ENCODE measurements at regions not wholly inside any gene's neighbourhood (a gene's known extent, or its start where the extent isn't known, plus 50 kb on each side); places are given as distances from the start of the nearest gene placed in this dataset.
"Not testable (repeated sequence)": the region's sequence is repeated elsewhere in the genome, so short reads cannot be mapped to it uniquely, and the experiment has no call there.

GRCh38 chr4:112708772-112709171 lies 71.8 kb downstream of the LARP7 start:
- no peaks in the 10 kb centered on the region for H3K9me3 ChIP-seq (ENCODE audit: control insufficient read depth, insufficient read depth, low read length)
- H3K4me1 ChIP-seq (ENCODE audit: control insufficient read depth, insufficient read depth, low read length) = no peaks in the 10 kb centered on the region
- no peak overlapping the region for H3K4me3 ChIP-seq (ENCODE audit: low read depth, low read length)
- H3K9ac ChIP-seq (ENCODE audit: low read depth, low read length) = no peak overlapping the region
- H3K36me3 ChIP-seq (ENCODE audit: control insufficient read depth, insufficient read depth, low read length) = no peaks in the 10 kb centered on the region
- H3K27me3 ChIP-seq (ENCODE audit: control insufficient read depth, insufficient read depth, low read length) = no peaks in the 10 kb centered on the region

GRCh38 chr4:112714922-112715901 lies 78.3 kb downstream of the LARP7 start:
- Histone ChIP-seq H3K9me3 (ENCODE audit: control insufficient read depth, insufficient read depth, low read length) (no peaks in the 10 kb centered on the region), H3K36me3 (ENCODE audit: control insufficient read depth, insufficient read depth, low read length) (no peaks in the 10 kb centered on the region), H3K4me1 (ENCODE audit: control insufficient read depth, insufficient read depth, low read length) (peaks cover 7% of the 10 kb centered on the region), H3K4me3 (ENCODE audit: low read depth, low read length) (no peak overlapping the region), H3K9ac (ENCODE audit: low read depth, low read length) (no peak overlapping the region), H3K27me3 (ENCODE audit: control insufficient read depth, insufficient read depth, low read length) (no peaks in the 10 kb centered on the region)

GRCh38 chr4:112717856-112718255 lies 80.9 kb downstream of the LARP7 start:
- H3K4me3 ChIP-seq (ENCODE audit: low read depth, low read length) = no peak overlapping the region
- H3K36me3 ChIP-seq (ENCODE audit: control insufficient read depth, insufficient read depth, low read length) = no peaks in the 10 kb centered on the region

GRCh38 chr4:112721627-112722026 lies 84.7 kb downstream of the LARP7 start:
- H3K4me1 ChIP-seq (ENCODE audit: control insufficient read depth, insufficient read depth, low read length) = peaks cover 6% of the 10 kb centered on the region
- H3K9me3 ChIP-seq (ENCODE audit: control insufficient read depth, insufficient read depth, low read length) = no peaks in the 10 kb centered on the region
- H3K4me3 ChIP-seq (ENCODE audit: low read depth, low read length) = no peak overlapping the region
- no peak overlapping the region for H3K9ac ChIP-seq (ENCODE audit: low read depth, low read length)
- H3K36me3 ChIP-seq (ENCODE audit: control insufficient read depth, insufficient read depth, low read length) = no peaks in the 10 kb centered on the region
- no peaks in the 10 kb centered on the region for H3K27me3 ChIP-seq (ENCODE audit: control insufficient read depth, insufficient read depth, low read length)

More at GRCh38 chr4:112717856-112718255, 80.9 kb downstream of the LARP7 start:
- H3K9ac ChIP-seq (ENCODE audit: low read depth, low read length) = no peak overlapping the region
- H3K27me3 ChIP-seq (ENCODE audit: control insufficient read depth, insufficient read depth, low read length) = no peaks in the 10 kb centered on the region
- H3K4me1 ChIP-seq (ENCODE audit: control insufficient read depth, insufficient read depth, low read length) = peaks cover 9% of the 10 kb centered on the region
- H3K9me3 ChIP-seq (ENCODE audit: control insufficient read depth, insufficient read depth, low read length) = no peaks in the 10 kb centered on the region

GRCh38 chr4:112726041-112726440 lies 89.1 kb downstream of the LARP7 start:
- Histone ChIP-seq H3K9ac (ENCODE audit: low read depth, low read length) (no peak overlapping the region), H3K4me1 (ENCODE audit: control insufficient read depth, insufficient read depth, low read length) (peaks cover 2% of the 10 kb centered on the region), H3K9me3 (ENCODE audit: control insufficient read depth, insufficient read depth, low read length) (no peaks in the 10 kb centered on the region), H3K36me3 (ENCODE audit: control insufficient read depth, insufficient read depth, low read length) (no peaks in the 10 kb centered on the region), H3K27me3 (ENCODE audit: control insufficient read depth, insufficient read depth, low read length) (no peaks in the 10 kb centered on the region), H3K4me3 (ENCODE audit: low read depth, low read length) (no peak overlapping the region)

- not testable (repeated sequence) for H3K27me3 ChIP-seq (ENCODE audit: control insufficient read depth, insufficient read depth, low read length); H3K4me3 ChIP-seq (ENCODE audit: low read depth, low read length); H3K9me3 ChIP-seq (ENCODE audit: control insufficient read depth, insufficient read depth, low read length); H3K4me1 ChIP-seq (ENCODE audit: control insufficient read depth, insufficient read depth, low read length); H3K9ac ChIP-seq (ENCODE audit: low read depth, low read length); H3K36me3 ChIP-seq (ENCODE audit: control insufficient read depth, insufficient read depth, low read length)
These were observed 90.8 kb downstream of the LARP7 start for GRCh38 chr4:112727728-112728127.

- H3K4me1 ChIP-seq (ENCODE audit: control insufficient read depth, insufficient read depth, low read length) = peaks cover 2% of the 10 kb centered on the region
- no peak overlapping the region for H3K4me3 ChIP-seq (ENCODE audit: low read depth, low read length)
- H3K9me3 ChIP-seq (ENCODE audit: control insufficient read depth, insufficient read depth, low read length) = no peaks in the 10 kb centered on the region
- H3K27me3 ChIP-seq (ENCODE audit: control insufficient read depth, insufficient read depth, low read length) = no peaks in the 10 kb centered on the region
- H3K36me3 ChIP-seq (ENCODE audit: control insufficient read depth, insufficient read depth, low read length) = no peaks in the 10 kb centered on the region
- H3K9ac ChIP-seq (ENCODE audit: low read depth, low read length) = no peak overlapping the region
These were observed 94.8 kb downstream of the LARP7 start for GRCh38 chr4:112731715-112732114.

- H3K9me3 ChIP-seq (ENCODE audit: control insufficient read depth, insufficient read depth, low read length) = no peaks in the 10 kb centered on the region
- no peaks in the 10 kb centered on the region for H3K4me1 ChIP-seq (ENCODE audit: control insufficient read depth, insufficient read depth, low read length)
- no peak overlapping the region for H3K9ac ChIP-seq (ENCODE audit: low read depth, low read length)
- no peak overlapping the region for H3K4me3 ChIP-seq (ENCODE audit: low read depth, low read length)
- no peaks in the 10 kb centered on the region for H3K27me3 ChIP-seq (ENCODE audit: control insufficient read depth, insufficient read depth, low read length)
- no peaks in the 10 kb centered on the region for H3K36me3 ChIP-seq (ENCODE audit: control insufficient read depth, insufficient read depth, low read length)
These were observed 95.2 kb downstream of the LARP7 start for GRCh38 chr4:112732142-112732541.

GRCh38 chr4:112735474-112735951 lies 98.6 kb downstream of the LARP7 start:
- H3K4me3 ChIP-seq (ENCODE audit: low read depth, low read length) = no peak overlapping the region
- no peaks in the 10 kb centered on the region for H3K27me3 ChIP-seq (ENCODE audit: control insufficient read depth, insufficient read depth, low read length)
- H3K4me1 ChIP-seq (ENCODE audit: control insufficient read depth, insufficient read depth, low read length) = no peaks in the 10 kb centered on the region
- no peaks in the 10 kb centered on the region for H3K9me3 ChIP-seq (ENCODE audit: control insufficient read depth, insufficient read depth, low read length)
- H3K9ac ChIP-seq (ENCODE audit: low read depth, low read length) = no peak overlapping the region
- H3K36me3 ChIP-seq (ENCODE audit: control insufficient read depth, insufficient read depth, low read length) = no peaks in the 10 kb centered on the region

GRCh38 chr4:112736718-112737135 lies 99.8 kb downstream of the LARP7 start:
- Histone ChIP-seq H3K4me1 (ENCODE audit: control insufficient read depth, insufficient read depth, low read length) (no peaks in the 10 kb centered on the region), H3K27me3 (ENCODE audit: control insufficient read depth, insufficient read depth, low read length) (no peaks in the 10 kb centered on the region), H3K36me3 (ENCODE audit: control insufficient read depth, insufficient read depth, low read length) (no peaks in the 10 kb centered on the region), H3K4me3 (ENCODE audit: low read depth, low read length) (no peak overlapping the region), H3K9ac (ENCODE audit: low read depth, low read length) (peak overlapping the region; percentile 2), H3K9me3 (ENCODE audit: control insufficient read depth, insufficient read depth, low read length) (no peaks in the 10 kb centered on the region)

GRCh38 chr4:112739442-112739841 lies 102.5 kb downstream of the LARP7 start:
- H3K36me3 ChIP-seq (ENCODE audit: control insufficient read depth, insufficient read depth, low read length) = no peaks in the 10 kb centered on the region
- H3K9ac ChIP-seq (ENCODE audit: low read depth, low read length) = no peak overlapping the region
- no peaks in the 10 kb centered on the region for H3K9me3 ChIP-seq (ENCODE audit: control insufficient read depth, insufficient read depth, low read length)
- H3K4me3 ChIP-seq (ENCODE audit: low read depth, low read length) = no peak overlapping the region
- H3K4me1 ChIP-seq (ENCODE audit: control insufficient read depth, insufficient read depth, low read length) = no peaks in the 10 kb centered on the region
- H3K27me3 ChIP-seq (ENCODE audit: control insufficient read depth, insufficient read depth, low read length) = no peaks in the 10 kb centered on the region

GRCh38 chr4:112747036-112747435 lies 110.1 kb downstream of the LARP7 start:
- no peaks in the 10 kb centered on the region for H3K9me3 ChIP-seq (ENCODE audit: control insufficient read depth, insufficient read depth, low read length)
- H3K4me3 ChIP-seq (ENCODE audit: low read depth, low read length) = no peak overlapping the region
- H3K4me1 ChIP-seq (ENCODE audit: control insufficient read depth, insufficient read depth, low read length) = peaks cover 38% of the 10 kb centered on the region
- no peaks in the 10 kb centered on the region for H3K27me3 ChIP-seq (ENCODE audit: control insufficient read depth, insufficient read depth, low read length)
- no peak overlapping the region for H3K9ac ChIP-seq (ENCODE audit: low read depth, low read length)
- no peaks in the 10 kb centered on the region for H3K36me3 ChIP-seq (ENCODE audit: control insufficient read depth, insufficient read depth, low read length)
